ENCODE measurements at regions not wholly inside any gene's neighbourhood (a gene's known extent, or its start where the extent isn't known, plus 50 kb on each side); places are given as distances from the start of the nearest gene placed in this dataset.

GRCh38 chr5:84565866-84566265 is 181.2 kb upstream of the EDIL3 start:
- ChIA-PET POLR2A (no interaction called here), RAD21 (ENCODE audit: low non-redundant PET in 1 of 2, low total read pairs in 2 of 2, uncharacterized antibody in 2 of 2, unreplicated experiment in 2 of 2) (no interaction called here), CTCF (no interaction called here)
- H3K79me2 ChIP-seq (ENCODE audit: insufficient read depth, low read length), result no peaks in the 10 kb centered on the region
- no peaks in the 10 kb centered on the region for H4K20me1 ChIP-seq (ENCODE audit: insufficient read depth)
- no TSS peak for BruUV-seq (replicated peaks)
- TF ChIP-seq CEBPB (IDR thresholded peaks at IDR 0.05; ENCODE audit: low read depth) (no peak), EGR1 (IDR thresholded peaks at IDR 0.05; ENCODE audit: low read depth) (no peak), ELF1 (IDR thresholded peaks at IDR 0.05; ENCODE audit: borderline replicate concordance, low read depth) (no peak), SIN3A (IDR thresholded peaks at IDR 0.05; ENCODE audit: low read depth) (no peak), ZNF274 (IDR thresholded peaks at IDR 0.05; ENCODE audit: low read depth, low read length) (no peak)
- H3K9me2 ChIP-seq (ENCODE audit: insufficient read depth), result no peaks in the 10 kb centered on the region
- no peaks in the 10 kb centered on the region for H3K27me3 ChIP-seq (ENCODE audit: insufficient read depth, low read length)
- DNase-seq (ENCODE audit: low read depth, low spot score) (no peak), ATAC-seq (no peak)
- H3K9me3 ChIP-seq (ENCODE audit: control insufficient read depth in 1 of 2, insufficient read depth in 1 of 2, low read depth in 1 of 2, low read length in 2 of 2), result no peaks in the 10 kb centered on the region
- no peak overlapping the region for H2AFZ ChIP-seq (ENCODE audit: low read depth, low read length, poor library complexity, severe bottlenecking)
- H3K27ac ChIP-seq (ENCODE audit: low read depth, low read length), result no peak overlapping the region
- no peak overlapping the region for H3K9ac ChIP-seq (ENCODE audit: low read length)
- no peaks in the 10 kb centered on the region for H3K4me1 ChIP-seq (ENCODE audit: control insufficient read depth in 1 of 2, insufficient read depth in 2 of 2, low read length in 2 of 2)
- intact Hi-C loops (cut with micrococcal nuclease), result no loop called here
- no peaks in the 10 kb centered on the region for H3K36me3 ChIP-seq (ENCODE audit: control insufficient read depth in 1 of 2, insufficient read depth in 2 of 2, low read length in 2 of 2)
- H3K4me3 ChIP-seq (replicated peaks in 1 of 2; ENCODE audit: low read depth in 1 of 2, low read length in 2 of 2), result no peak overlapping the region
- no peak overlapping the region for H3K4me2 ChIP-seq (ENCODE audit: low read length)

GRCh38 chr5:84564321-84565075 is 179.8 kb upstream of the EDIL3 start:
- Histone ChIP-seq H3K9me2 (ENCODE audit: insufficient read depth) (no peaks in the 10 kb centered on the region), H2AFZ (ENCODE audit: low read depth, low read length, poor library complexity, severe bottlenecking) (no peak overlapping the region), H3K9me3 (ENCODE audit: control insufficient read depth in 1 of 2, insufficient read depth in 1 of 2, low read depth in 1 of 2, low read length in 2 of 2) (no peaks in the 10 kb centered on the region), H3K27ac (ENCODE audit: low read depth, low read length) (no peak overlapping the region), H3K4me2 (ENCODE audit: low read length) (no peak overlapping the region), H3K79me2 (ENCODE audit: insufficient read depth, low read length) (no peaks in the 10 kb centered on the region), H3K36me3 (ENCODE audit: control insufficient read depth in 1 of 2, insufficient read depth in 2 of 2, low read length in 2 of 2) (no peaks in the 10 kb centered on the region), H3K4me1 (ENCODE audit: control insufficient read depth in 1 of 2, insufficient read depth in 2 of 2, low read length in 2 of 2) (no peaks in the 10 kb centered on the region), H3K4me3 (replicated peaks in 1 of 2; ENCODE audit: low read depth in 1 of 2, low read length in 2 of 2) (no peak overlapping the region), H4K20me1 (ENCODE audit: insufficient read depth) (no peaks in the 10 kb centered on the region), H3K9ac (ENCODE audit: low read length) (no peak overlapping the region), H3K27me3 (ENCODE audit: insufficient read depth, low read length) (no peaks in the 10 kb centered on the region)
- BruUV-seq (replicated peaks), result no TSS peak
- CTCF ChIA-PET, result no interaction called here
- ATAC-seq (no peak), DNase-seq (ENCODE audit: low read depth, low spot score) (no peak)
- POLR2A ChIA-PET, result no interaction called here
- intact Hi-C loops (cut with micrococcal nuclease), result no loop called here
- RAD21 ChIA-PET (ENCODE audit: low non-redundant PET in 1 of 2, low total read pairs in 2 of 2, uncharacterized antibody in 2 of 2, unreplicated experiment in 2 of 2), result no interaction called here
- TF ChIP-seq YY1 (IDR thresholded peaks at IDR 0.05; ENCODE audit: extremely low read depth, insufficient replicate concordance, low read depth, low read length) (no peak), SRF (IDR thresholded peaks at IDR 0.05; ENCODE audit: low read depth) (no peak), POLR2A (IDR thresholded peaks at IDR 0.05; ENCODE audit: borderline replicate concordance, extremely low read depth, insufficient read depth, insufficient read length) (no peak), RAD21 (IDR thresholded peaks at IDR 0.05; ENCODE audit: low read depth) (no peak), ZBTB33 (IDR thresholded peaks at IDR 0.05; ENCODE audit: extremely low read depth, insufficient replicate concordance, low read length) (no peak), FOSL1 (IDR thresholded peaks at IDR 0.05; ENCODE audit: low read depth) (no peak), POLR2AphosphoS5 (IDR thresholded peaks at IDR 0.05; ENCODE audit: low read depth, low read length) (no peak), ZFX (IDR thresholded peaks at IDR 0.05) (no peak)
- TF ChIP-seq, protein P1, sequence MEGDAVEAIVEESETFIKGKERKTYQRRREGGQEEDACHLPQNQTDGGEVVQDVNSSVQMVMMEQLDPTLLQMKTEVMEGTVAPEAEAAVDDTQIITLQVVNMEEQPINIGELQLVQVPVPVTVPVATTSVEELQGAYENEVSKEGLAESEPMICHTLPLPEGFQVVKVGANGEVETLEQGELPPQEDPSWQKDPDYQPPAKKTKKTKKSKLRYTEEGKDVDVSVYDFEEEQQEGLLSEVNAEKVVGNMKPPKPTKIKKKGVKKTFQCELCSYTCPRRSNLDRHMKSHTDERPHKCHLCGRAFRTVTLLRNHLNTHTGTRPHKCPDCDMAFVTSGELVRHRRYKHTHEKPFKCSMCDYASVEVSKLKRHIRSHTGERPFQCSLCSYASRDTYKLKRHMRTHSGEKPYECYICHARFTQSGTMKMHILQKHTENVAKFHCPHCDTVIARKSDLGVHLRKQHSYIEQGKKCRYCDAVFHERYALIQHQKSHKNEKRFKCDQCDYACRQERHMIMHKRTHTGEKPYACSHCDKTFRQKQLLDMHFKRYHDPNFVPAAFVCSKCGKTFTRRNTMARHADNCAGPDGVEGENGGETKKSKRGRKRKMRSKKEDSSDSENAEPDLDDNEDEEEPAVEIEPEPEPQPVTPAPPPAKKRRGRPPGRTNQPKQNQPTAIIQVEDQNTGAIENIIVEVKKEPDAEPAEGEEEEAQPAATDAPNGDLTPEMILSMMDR (IDR thresholded peaks at IDR 0.05 in 2 of 3, conservative IDR thresholded peaks at IDR 0.05 in 1 of 3; ENCODE audit: borderline replicate concordance in 1 of 3, insufficient read depth in 1 of 3, low read depth in 2 of 3, low read length in 2 of 3), result no peak

All from HCT116 (cell line).